Astrocyte of the spinal cord (primary cell): ENCODE measurements at regions not wholly inside any gene's neighbourhood (a gene's known extent, or its start where the extent isn't known, plus 50 kb on each side); places are given as distances from the start of the nearest gene placed in this dataset.

Experiments
- DNase-seq: peaks from one replicate; pipeline ENCODE4 v3.0.0; 2011; ENCODE audit warnings: low read depth, low spot score
- H3K4me3 ChIP-seq: 2 replicates; pipeline ENCODE4 v1.5.1; 2011; ENCODE audit warnings: low read depth, mild to moderate bottlenecking, low read length, moderate library complexity
- CTCF ChIP-seq: IDR thresholded peaks from 2 replicates; pipeline ENCODE4 v1.5.1; 2012; ENCODE audit warnings: low read depth, mild to moderate bottlenecking, low read length, inconsistent platforms
- in situ Hi-C: cut with HindIII; loops from 2 replicates; pipeline ENCODE4 v1.10.0; 2017; ENCODE audit warnings: low sequenced_read_pairs

- no peak for TF ChIP-seq CTCF
- H3K4me3 ChIP-seq: no peak overlapping the region
- in situ Hi-C loops: no loop called here
- no peak for DNase-seq
Observed at GRCh38 chr17:73974536-73974935, 228.9 kb upstream of the RPL38 start.

- no peak for TF ChIP-seq CTCF
- no peak for DNase-seq
- H3K4me3 ChIP-seq: no peak overlapping the region
- in situ Hi-C loops: no loop called here
Observed at GRCh38 chr17:73976147-73976546, 227.3 kb upstream of the RPL38 start.

DNA sequence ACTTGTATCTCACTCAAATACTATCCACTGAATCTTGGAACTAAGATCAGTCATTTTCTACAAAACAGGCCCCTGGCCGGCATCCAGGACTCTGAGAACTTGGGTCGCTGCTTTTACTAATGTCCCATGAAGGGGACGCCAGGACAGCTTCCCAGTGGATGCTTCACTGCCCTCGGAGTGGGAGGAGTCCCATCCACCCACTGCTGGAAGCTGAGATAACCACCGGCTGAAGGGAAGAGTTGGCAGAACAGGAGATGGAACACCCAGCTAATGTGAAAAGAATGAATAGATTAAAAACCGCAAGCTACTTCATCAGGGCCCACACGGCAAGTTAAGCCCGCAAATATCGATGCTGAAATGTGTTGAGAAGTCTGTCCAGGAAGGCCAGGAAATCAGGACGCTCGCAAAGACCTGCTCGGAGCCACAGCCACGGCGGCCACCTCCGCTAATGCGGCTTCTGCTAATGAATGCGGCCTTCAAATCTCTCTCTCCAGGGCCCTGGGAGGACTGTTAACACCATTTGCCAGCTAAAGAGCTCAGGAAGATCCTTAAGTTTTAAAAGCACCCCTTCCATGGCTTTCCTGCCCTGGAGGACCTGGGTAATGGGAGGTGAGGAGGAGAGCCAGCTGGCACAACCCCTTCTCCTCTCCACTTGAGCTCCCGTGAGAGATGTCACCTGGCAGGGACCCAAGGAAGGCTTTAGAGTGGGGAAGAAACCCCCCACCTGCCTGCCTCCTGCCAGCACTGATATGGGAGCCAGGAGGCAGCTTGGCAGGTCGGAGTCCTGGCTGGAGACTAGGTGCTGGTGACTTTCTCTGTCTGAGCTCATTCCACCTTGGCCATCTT is 226.6 kb upstream of the RPL38 start:
- H3K4me3 ChIP-seq: no peak overlapping the region
- TF ChIP-seq CTCF: no peak
- no peak for DNase-seq
- in situ Hi-C loops: no loop called here

DNA sequence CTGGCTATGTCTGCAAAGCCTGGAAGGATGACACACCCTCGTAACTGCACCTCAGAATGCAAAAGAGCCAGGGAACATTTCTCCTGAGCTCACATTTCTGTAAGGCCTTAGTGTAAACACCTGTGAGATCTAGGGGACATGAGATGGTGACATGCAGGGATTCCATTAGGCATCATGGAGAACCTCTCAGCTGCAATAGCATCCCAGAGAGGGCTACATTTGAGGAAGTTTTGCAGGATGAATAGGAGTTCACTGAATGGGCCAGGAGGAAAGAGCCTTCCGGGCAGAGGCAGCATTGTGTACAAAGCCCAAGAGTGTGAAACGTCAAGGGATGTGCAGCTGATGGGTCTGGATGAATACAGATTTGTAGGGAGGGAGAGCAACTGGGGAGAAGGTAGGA is 223.0 kb upstream of the RPL38 start:
- no peak overlapping the region for H3K4me3 ChIP-seq
- in situ Hi-C loops: no loop called here
- no peak for TF ChIP-seq CTCF
- no peak for DNase-seq

- TF ChIP-seq CTCF: no peak
- no peak overlapping the region for H3K4me3 ChIP-seq
- no peak for DNase-seq
- in situ Hi-C loops: no loop called here
Observed at GRCh38 chr17:73982871-73983270, 220.6 kb upstream of the RPL38 start.

DNA sequence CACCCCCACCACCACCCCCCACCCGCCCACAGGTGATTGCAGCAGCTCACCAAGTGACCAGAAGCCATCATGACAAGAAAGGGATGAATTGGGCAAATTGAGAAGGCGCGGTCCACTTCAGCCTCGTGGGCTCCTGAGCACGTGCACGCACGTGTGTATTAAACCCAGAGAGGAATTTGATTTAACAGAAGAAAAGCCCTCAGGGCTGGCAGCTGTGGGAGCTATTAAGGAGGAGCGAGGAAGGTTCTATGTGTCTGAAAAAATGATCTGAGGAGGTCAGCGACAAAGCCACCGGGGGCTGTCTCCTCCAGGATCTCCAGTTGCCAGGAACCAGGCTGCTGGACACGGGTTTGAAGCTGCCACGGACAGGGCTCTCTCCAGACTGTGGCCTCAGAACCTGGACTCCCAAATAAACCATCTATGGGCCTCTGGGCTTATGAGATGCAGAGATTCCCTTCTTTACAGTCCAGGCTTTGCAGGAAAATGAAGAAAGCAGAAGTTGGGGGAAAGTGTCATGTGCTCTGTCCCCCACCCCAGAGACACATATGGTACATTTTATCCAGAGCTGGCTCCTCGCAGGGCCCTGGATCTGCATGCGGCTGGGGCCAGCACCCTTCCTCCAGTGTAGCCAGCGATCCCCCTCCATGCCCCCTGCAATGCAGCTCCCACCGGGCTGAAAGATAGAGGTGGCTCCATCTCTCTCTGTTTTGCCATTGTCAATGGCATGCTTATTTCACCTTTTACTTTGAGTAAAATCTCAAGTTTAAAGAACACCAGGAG is 219.7 kb upstream of the RPL38 start:
- no peak overlapping the region for H3K4me3 ChIP-seq
- in situ Hi-C loops: no loop called here
- DNase-seq: no peak
- TF ChIP-seq CTCF: no peak
